ENCODE measurements at regions not wholly inside any gene's neighbourhood (a gene's known extent, or its start where the extent isn't known, plus 50 kb on each side); places are given as distances from the start of the nearest gene placed in this dataset.

DNA sequence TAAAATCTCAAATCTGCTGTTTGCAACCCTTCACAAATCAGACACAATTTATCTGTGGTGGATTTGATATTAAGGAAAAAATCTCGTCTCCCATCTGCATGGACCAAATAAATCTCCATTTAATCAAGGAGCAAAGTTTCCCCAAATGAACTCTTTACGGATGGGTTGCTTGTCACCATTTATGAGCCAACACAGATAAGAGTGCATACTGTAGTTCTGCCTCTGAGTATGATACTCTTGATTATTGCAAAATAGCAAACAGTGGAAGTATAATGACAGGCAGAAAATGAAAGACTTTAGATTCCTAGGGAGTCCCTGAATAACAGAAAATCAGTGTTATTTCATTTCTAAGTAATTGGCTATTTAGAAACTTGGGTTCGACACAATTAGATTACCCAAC lies 1395.9 kb downstream of the FAM181B start:
- no peaks in the 10 kb centered on the region; the same call in 2 of the 3 replicates for H3K9me3 ChIP-seq
- no peak for TF ChIP-seq ESRRA (IDR thresholded peaks at IDR 0.05; ENCODE audit: borderline replicate concordance, low read length)
- no peak overlapping the region for H3K4me2 ChIP-seq
- POLR2A ChIA-PET: no interaction called here
- CTCF ChIA-PET: no interaction called here
- DNase-seq (ENCODE audit: low read depth in 1 of 2, low spot score in 1 of 2) (no peak), ATAC-seq (no peak), FAIRE-seq (no peak)
- 0% methylated on average over 3 of the region's 3 CpGs for WGBS (ENCODE audit: missing lambda C conversion rate)
- no peaks in the 10 kb centered on the region for H3K4me1 ChIP-seq
- no peak overlapping the region for H3K4me3 ChIP-seq
- H3K27ac ChIP-seq: no peak overlapping the region

DNA sequence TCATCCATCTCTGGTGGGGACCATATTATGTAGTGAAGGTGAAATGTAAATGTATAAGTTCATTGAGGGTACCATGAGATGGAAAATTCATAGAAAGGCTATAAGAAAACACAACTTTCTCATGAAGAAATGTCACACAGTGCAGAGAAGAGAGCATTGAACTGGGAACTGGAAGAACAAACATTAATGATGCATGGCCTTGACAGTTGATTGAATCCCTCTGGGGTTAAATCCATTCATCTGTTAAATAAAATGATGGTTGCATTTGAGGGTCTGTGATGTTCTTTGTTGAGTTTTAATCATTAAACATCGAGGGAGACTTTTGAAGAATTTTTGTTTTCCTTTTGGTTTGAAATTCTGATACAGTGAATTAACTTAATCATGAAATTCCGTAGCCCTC lies 1401.4 kb downstream of the FAM181B start:
- H3K27ac ChIP-seq: no peak overlapping the region
- TF ChIP-seq, protein P1, sequence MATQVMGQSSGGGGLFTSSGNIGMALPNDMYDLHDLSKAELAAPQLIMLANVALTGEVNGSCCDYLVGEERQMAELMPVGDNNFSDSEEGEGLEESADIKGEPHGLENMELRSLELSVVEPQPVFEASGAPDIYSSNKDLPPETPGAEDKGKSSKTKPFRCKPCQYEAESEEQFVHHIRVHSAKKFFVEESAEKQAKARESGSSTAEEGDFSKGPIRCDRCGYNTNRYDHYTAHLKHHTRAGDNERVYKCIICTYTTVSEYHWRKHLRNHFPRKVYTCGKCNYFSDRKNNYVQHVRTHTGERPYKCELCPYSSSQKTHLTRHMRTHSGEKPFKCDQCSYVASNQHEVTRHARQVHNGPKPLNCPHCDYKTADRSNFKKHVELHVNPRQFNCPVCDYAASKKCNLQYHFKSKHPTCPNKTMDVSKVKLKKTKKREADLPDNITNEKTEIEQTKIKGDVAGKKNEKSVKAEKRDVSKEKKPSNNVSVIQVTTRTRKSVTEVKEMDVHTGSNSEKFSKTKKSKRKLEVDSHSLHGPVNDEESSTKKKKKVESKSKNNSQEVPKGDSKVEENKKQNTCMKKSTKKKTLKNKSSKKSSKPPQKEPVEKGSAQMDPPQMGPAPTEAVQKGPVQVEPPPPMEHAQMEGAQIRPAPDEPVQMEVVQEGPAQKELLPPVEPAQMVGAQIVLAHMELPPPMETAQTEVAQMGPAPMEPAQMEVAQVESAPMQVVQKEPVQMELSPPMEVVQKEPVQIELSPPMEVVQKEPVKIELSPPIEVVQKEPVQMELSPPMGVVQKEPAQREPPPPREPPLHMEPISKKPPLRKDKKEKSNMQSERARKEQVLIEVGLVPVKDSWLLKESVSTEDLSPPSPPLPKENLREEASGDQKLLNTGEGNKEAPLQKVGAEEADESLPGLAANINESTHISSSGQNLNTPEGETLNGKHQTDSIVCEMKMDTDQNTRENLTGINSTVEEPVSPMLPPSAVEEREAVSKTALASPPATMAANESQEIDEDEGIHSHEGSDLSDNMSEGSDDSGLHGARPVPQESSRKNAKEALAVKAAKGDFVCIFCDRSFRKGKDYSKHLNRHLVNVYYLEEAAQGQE (IDR thresholded peaks at IDR 0.05): no peak
- no peak for TF ChIP-seq MAFK (IDR thresholded peaks at IDR 0.05; ENCODE audit: partially characterized antibody)
- no peak for TF ChIP-seq BHLHE40 (IDR thresholded peaks at IDR 0.05; ENCODE audit: low read depth, low read length)
- no peak for TF ChIP-seq RAD21 (conservative IDR thresholded peaks at IDR 0.05 in 1 of 2, IDR thresholded peaks at IDR 0.05 in 1 of 2)
- TF ChIP-seq, protein P2, sequence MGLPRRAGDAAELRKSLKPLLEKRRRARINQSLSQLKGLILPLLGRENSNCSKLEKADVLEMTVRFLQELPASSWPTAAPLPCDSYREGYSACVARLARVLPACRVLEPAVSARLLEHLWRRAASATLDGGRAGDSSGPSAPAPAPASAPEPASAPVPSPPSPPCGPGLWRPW (IDR thresholded peaks at IDR 0.05): no peak
- no peak for TF ChIP-seq FOSB (CRISPR knock-in tag; IDR thresholded peaks at IDR 0.05)
- TF ChIP-seq MAZ (IDR thresholded peaks at IDR 0.05; ENCODE audit: borderline replicate concordance, low read depth, low read length): no peak
- TF ChIP-seq FOSL2 (IDR thresholded peaks at IDR 0.05): no peak
- TF ChIP-seq FOSL2 (CRISPR knock-in tag; IDR thresholded peaks at IDR 0.05): no peak
- TF ChIP-seq RARB (CRISPR knock-in tag; IDR thresholded peaks at IDR 0.05): no peak
- no peak for TF ChIP-seq EHF (CRISPR knock-in tag; IDR thresholded peaks at IDR 0.05)
- no peak for TF ChIP-seq POLR2A (IDR thresholded peaks at IDR 0.05; ENCODE audit: low read length)
- TF ChIP-seq GATA3 (IDR thresholded peaks at IDR 0.05; ENCODE audit: borderline replicate concordance): no peak
- TF ChIP-seq POLR2AphosphoS2 (conservative IDR thresholded peaks at IDR 0.05; ENCODE audit: low read length): no peak
- TF ChIP-seq HOXA7 (CRISPR knock-in tag; IDR thresholded peaks at IDR 0.05): no peak
- no peak for TF ChIP-seq TFCP2L1 (CRISPR knock-in tag; IDR thresholded peaks at IDR 0.05)
- TF ChIP-seq KDM5A (IDR thresholded peaks at IDR 0.05): no peak
- no peak for TF ChIP-seq RCOR1 (IDR thresholded peaks at IDR 0.05; ENCODE audit: low read depth, low read length)
- TF ChIP-seq ZC3H11A (IDR thresholded peaks at IDR 0.05): no peak
- DNase-seq (ENCODE audit: low read depth in 1 of 2, low spot score in 1 of 2) (no peak), FAIRE-seq (no peak), ATAC-seq (no peak)
- no peak overlapping the region for H3K4me3 ChIP-seq
- CTCF ChIA-PET: interaction anchor here (0.6 kb wide), 1 partner anchor 279 kb away, joined by 3 read pairs; no protein-coding TSS in a partner anchor
- POLR2A ChIA-PET: no interaction called here
- no peaks in the 10 kb centered on the region; the same call in 2 of the 3 replicates for H3K9me3 ChIP-seq
- no peak overlapping the region for H3K4me2 ChIP-seq
- no peaks in the 10 kb centered on the region for H3K4me1 ChIP-seq
- 2% methylated on average over 2 of the region's 2 CpGs for WGBS (ENCODE audit: missing lambda C conversion rate)

DNA sequence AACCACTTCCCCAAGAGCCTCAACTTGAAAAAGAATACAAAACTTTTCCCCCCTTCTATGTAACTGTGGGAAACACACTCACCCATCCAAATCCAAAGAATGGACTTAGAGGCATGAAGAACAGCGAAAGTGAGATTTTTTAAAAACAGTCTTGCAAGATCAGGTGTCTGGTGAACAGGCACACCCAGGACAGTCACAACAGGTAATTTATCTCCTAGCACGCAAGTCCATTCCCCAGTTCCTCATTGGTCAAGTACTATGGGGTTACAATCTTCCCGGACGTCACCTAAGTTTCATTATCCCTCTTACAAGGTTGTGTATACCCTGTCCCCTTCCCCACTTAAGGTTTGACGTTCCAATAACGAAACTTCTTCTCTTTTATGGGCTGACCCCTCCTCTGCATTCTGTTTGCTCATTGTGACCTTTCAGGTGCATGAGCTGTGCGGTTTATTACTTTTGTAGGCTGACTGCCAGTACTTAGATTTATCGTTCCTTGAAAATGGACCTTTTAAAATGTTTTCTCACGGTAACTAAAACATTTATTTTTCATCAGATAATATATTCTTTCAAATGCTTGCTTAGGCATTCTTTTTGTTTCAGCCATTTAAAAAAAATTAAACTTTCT lies 1401.9 kb downstream of the FAM181B start:
- DNase-seq (ENCODE audit: low read depth in 1 of 2, low spot score in 1 of 2) (no peak), ATAC-seq (no peak), FAIRE-seq (no peak)
- no peak for TF ChIP-seq RFX5 (IDR thresholded peaks at IDR 0.05)
- no peak for TF ChIP-seq POLR2A (IDR thresholded peaks at IDR 0.05; ENCODE audit: low read length)
- TF ChIP-seq POLR2AphosphoS2 (conservative IDR thresholded peaks at IDR 0.05; ENCODE audit: low read length): no peak
- H3K4me3 ChIP-seq: no peak overlapping the region
- 20% methylated on average over 9 of the region's 9 CpGs for WGBS (ENCODE audit: missing lambda C conversion rate)
- no peaks in the 10 kb centered on the region for H3K4me1 ChIP-seq
- CTCF ChIA-PET: no interaction called here
- H3K27ac ChIP-seq: no peak overlapping the region
- POLR2A ChIA-PET: no interaction called here
- H3K9me3 ChIP-seq: no peaks in the 10 kb centered on the region; the same call in 2 of the 3 replicates
- H3K4me2 ChIP-seq: no peak overlapping the region
